ENCODE measurements at regions not wholly inside any gene's neighbourhood (a gene's known extent, or its start where the extent isn't known, plus 50 kb on each side); places are given as distances from the start of the nearest gene placed in this dataset.

- Histone ChIP-seq H3K27ac (no peak overlapping the region), H3K9me3 (no peaks in the 10 kb centered on the region)
- WGBS, 3 donors, result 75 to 82% (median 77%) methylated on average over 16 of the region's 16 CpGs
These were observed 79.9 kb upstream of the SYT13 start for GRCh38 chr11:45365961-45366618.

GRCh38 chr11:45362636-45363035 lies 76.5 kb upstream of the SYT13 start:
- Histone ChIP-seq H3K27me3 (no peaks in the 10 kb centered on the region), H3K9me3 (no peaks in the 10 kb centered on the region), H3K4me1 (ENCODE audit: insufficient read depth) (peaks cover 2% of the 10 kb centered on the region), H3K27ac (peak overlapping the region in 1 of 2 donors; percentile 14), H3K4me3 (no peak overlapping the region), H3K36me3 (no peaks in the 10 kb centered on the region)
- TF ChIP-seq CTCF (IDR thresholded peaks at IDR 0.05) (no peak), POLR2A (IDR thresholded peaks at IDR 0.05) (no peak), EP300 (IDR thresholded peaks at IDR 0.05) (no peak)
- WGBS, 3 donors, result 2 to 8% (median 4%) methylated on average over 3 of the region's 3 CpGs
- DNase-seq, result no peak
- intact Hi-C loops (cut with DNase I), result no loop called here

More at GRCh38 chr11:45365961-45366618, 79.9 kb upstream of the SYT13 start:
- intact Hi-C loops (cut with DNase I), result no loop called here
- H3K4me3 ChIP-seq, result no peak overlapping the region
- no peak for TF ChIP-seq CTCF (IDR thresholded peaks at IDR 0.05)
- no peak for TF ChIP-seq EP300 (IDR thresholded peaks at IDR 0.05)
- TF ChIP-seq POLR2A (IDR thresholded peaks at IDR 0.05), result no peak
- peaks cover 2% of the 10 kb centered on the region for H3K4me1 ChIP-seq (ENCODE audit: insufficient read depth)
- DNase-seq, result no peak
- H3K27me3 ChIP-seq, result no peaks in the 10 kb centered on the region
- no peaks in the 10 kb centered on the region for H3K36me3 ChIP-seq

- no peaks in the 10 kb centered on the region for H3K36me3 ChIP-seq
- TF ChIP-seq POLR2A (IDR thresholded peaks at IDR 0.05) (no peak), EP300 (IDR thresholded peaks at IDR 0.05) (no peak), CTCF (IDR thresholded peaks at IDR 0.05) (no peak)
- 61 to 87% (median 65%) methylated on average over 2 of the region's 2 CpGs for WGBS, 3 donors
- intact Hi-C loops (cut with DNase I), result no loop called here
- peaks cover 2% of the 10 kb centered on the region for H3K4me1 ChIP-seq (ENCODE audit: insufficient read depth)
- DNase-seq, result no peak
- H3K27me3 ChIP-seq, result no peaks in the 10 kb centered on the region
- no peak overlapping the region for H3K27ac ChIP-seq
- H3K4me3 ChIP-seq, result no peak overlapping the region
- no peaks in the 10 kb centered on the region for H3K9me3 ChIP-seq
These were observed 75.4 kb upstream of the SYT13 start for GRCh38 chr11:45361551-45361950.

GRCh38 chr11:45355706-45356041 lies 69.5 kb upstream of the SYT13 start:
- no peaks in the 10 kb centered on the region for H3K9me3 ChIP-seq
- 2 to 16% (median 10%) methylated on average over 5 of the region's 5 CpGs for WGBS, 3 donors
- intact Hi-C loops (cut with DNase I), result no loop called here
- TF ChIP-seq CTCF (IDR thresholded peaks at IDR 0.05) (no peak), POLR2A (IDR thresholded peaks at IDR 0.05) (no peak), EP300 (IDR thresholded peaks at IDR 0.05) (no peak)
- H3K27ac ChIP-seq, result peak overlapping the region in 1 of 2 donors; percentile 81
- no peaks in the 10 kb centered on the region for H3K4me1 ChIP-seq (ENCODE audit: insufficient read depth)
- H3K4me3 ChIP-seq, result peak overlapping the region; percentile 46
- H3K27me3 ChIP-seq, result no peaks in the 10 kb centered on the region
- no peak for DNase-seq
- H3K36me3 ChIP-seq, result no peaks in the 10 kb centered on the region
